ENCODE measurements at regions not wholly inside any gene's neighbourhood (a gene's known extent, or its start where the extent isn't known, plus 50 kb on each side); places are given as distances from the start of the nearest gene placed in this dataset.
"Not testable (repeated sequence)": the region's sequence is repeated elsewhere in the genome, so short reads cannot be mapped to it uniquely, and the experiment has no call there.

GRCh38 chr22:16361328-16361727 lies 231.3 kb downstream of the CCT8L2 start:
- H3K9ac ChIP-seq (ENCODE audit: control insufficient read depth, insufficient read depth, low read length); H3K27ac ChIP-seq (ENCODE audit: control insufficient read depth, insufficient read depth); H3K4me1 ChIP-seq (ENCODE audit: control insufficient read depth, insufficient read depth, low read length); in situ Hi-C loops (cut with MboI); H4K20me1 ChIP-seq (ENCODE audit: control insufficient read depth, insufficient read depth); DNase-seq (ENCODE audit: low read depth, low spot score); H3K79me2 ChIP-seq (ENCODE audit: control insufficient read depth, insufficient read depth, low read length); BruUV-seq (replicated peaks); H3K9me3 ChIP-seq (replicated peaks; ENCODE audit: control insufficient read depth, insufficient read depth, low read length); ATAC-seq; H3K27me3 ChIP-seq (replicated peaks in 1 of 2; ENCODE audit: control insufficient read depth in 2 of 2, insufficient read depth in 2 of 2, low read length in 1 of 2); H3K4me3 ChIP-seq; POLR2A ChIA-PET; H3K36me3 ChIP-seq (ENCODE audit: control insufficient read depth in 2 of 2, insufficient read depth in 2 of 2, low read length in 1 of 2); H3K4me2 ChIP-seq (ENCODE audit: control insufficient read depth, insufficient read depth); CTCF ChIA-PET; intact Hi-C loops (cut with micrococcal nuclease; ENCODE audit: unreplicated experiment); FAIRE-seq; SMC1A ChIA-PET (ENCODE audit: uncharacterized antibody, unreplicated experiment); RAD21 ChIA-PET (ENCODE audit: unreplicated experiment); H2AFZ ChIP-seq (ENCODE audit: control insufficient read depth, low read depth, low read length): not testable (repeated sequence)
- WGBS (ENCODE audit: insufficient coverage, insufficient replicate concordance, low lambda C conversion rate, missing lambda C conversion rate), result no CpG with 5 or more reads among the region's 8 CpGs

GRCh38 chr22:16352637-16353036 lies 240.0 kb downstream of the CCT8L2 start:
- H3K9ac ChIP-seq (ENCODE audit: control insufficient read depth, insufficient read depth, low read length); BruUV-seq (replicated peaks); POLR2A ChIA-PET; H3K27ac ChIP-seq (ENCODE audit: control insufficient read depth, insufficient read depth); H3K4me3 ChIP-seq; H4K20me1 ChIP-seq (ENCODE audit: control insufficient read depth, insufficient read depth); RAD21 ChIA-PET (ENCODE audit: unreplicated experiment); in situ Hi-C loops (cut with MboI); H3K27me3 ChIP-seq (replicated peaks in 1 of 2; ENCODE audit: control insufficient read depth in 2 of 2, insufficient read depth in 2 of 2, low read length in 1 of 2); H3K4me1 ChIP-seq (ENCODE audit: control insufficient read depth, insufficient read depth, low read length); DNase-seq (ENCODE audit: low read depth, low spot score); SMC1A ChIA-PET (ENCODE audit: uncharacterized antibody, unreplicated experiment); H3K4me2 ChIP-seq (ENCODE audit: control insufficient read depth, insufficient read depth); CTCF ChIA-PET; ATAC-seq; H3K36me3 ChIP-seq (ENCODE audit: control insufficient read depth in 2 of 2, insufficient read depth in 2 of 2, low read length in 1 of 2); H3K79me2 ChIP-seq (ENCODE audit: control insufficient read depth, insufficient read depth, low read length); H2AFZ ChIP-seq (ENCODE audit: control insufficient read depth, low read depth, low read length); FAIRE-seq; H3K9me3 ChIP-seq (replicated peaks; ENCODE audit: control insufficient read depth, insufficient read depth, low read length); intact Hi-C loops (cut with micrococcal nuclease; ENCODE audit: unreplicated experiment): not testable (repeated sequence)
- no CpG with 5 or more reads among the region's 8 CpGs for WGBS (ENCODE audit: insufficient coverage, insufficient replicate concordance, low lambda C conversion rate, missing lambda C conversion rate)

- CTCF ChIA-PET; intact Hi-C loops (cut with micrococcal nuclease; ENCODE audit: unreplicated experiment); SMC1A ChIA-PET (ENCODE audit: uncharacterized antibody, unreplicated experiment); H3K4me3 ChIP-seq; H2AFZ ChIP-seq (ENCODE audit: control insufficient read depth, low read depth, low read length); H3K27ac ChIP-seq (ENCODE audit: control insufficient read depth, insufficient read depth); BruUV-seq (replicated peaks); ATAC-seq; H3K9me3 ChIP-seq (replicated peaks; ENCODE audit: control insufficient read depth, insufficient read depth, low read length); in situ Hi-C loops (cut with MboI); H3K79me2 ChIP-seq (ENCODE audit: control insufficient read depth, insufficient read depth, low read length); H3K4me1 ChIP-seq (ENCODE audit: control insufficient read depth, insufficient read depth, low read length); POLR2A ChIA-PET; DNase-seq (ENCODE audit: low read depth, low spot score); H3K9ac ChIP-seq (ENCODE audit: control insufficient read depth, insufficient read depth, low read length); H4K20me1 ChIP-seq (ENCODE audit: control insufficient read depth, insufficient read depth); FAIRE-seq; RAD21 ChIA-PET (ENCODE audit: unreplicated experiment); H3K36me3 ChIP-seq (ENCODE audit: control insufficient read depth in 2 of 2, insufficient read depth in 2 of 2, low read length in 1 of 2); H3K27me3 ChIP-seq (replicated peaks in 1 of 2; ENCODE audit: control insufficient read depth in 2 of 2, insufficient read depth in 2 of 2, low read length in 1 of 2); H3K4me2 ChIP-seq (ENCODE audit: control insufficient read depth, insufficient read depth): not testable (repeated sequence)
- no CpG with 5 or more reads among the region's 7 CpGs for WGBS (ENCODE audit: insufficient coverage, insufficient replicate concordance, low lambda C conversion rate, missing lambda C conversion rate)
Measured at GRCh38 chr22:16347083-16347482, 245.5 kb downstream of the CCT8L2 start.

- CTCF ChIA-PET; POLR2A ChIA-PET; H3K27me3 ChIP-seq (replicated peaks in 1 of 2; ENCODE audit: control insufficient read depth in 2 of 2, insufficient read depth in 2 of 2, low read length in 1 of 2); H3K27ac ChIP-seq (ENCODE audit: control insufficient read depth, insufficient read depth); SMC1A ChIA-PET (ENCODE audit: uncharacterized antibody, unreplicated experiment); H3K9me3 ChIP-seq (replicated peaks; ENCODE audit: control insufficient read depth, insufficient read depth, low read length); FAIRE-seq; H4K20me1 ChIP-seq (ENCODE audit: control insufficient read depth, insufficient read depth); H3K4me1 ChIP-seq (ENCODE audit: control insufficient read depth, insufficient read depth, low read length); H2AFZ ChIP-seq (ENCODE audit: control insufficient read depth, low read depth, low read length); H3K9ac ChIP-seq (ENCODE audit: control insufficient read depth, insufficient read depth, low read length); RAD21 ChIA-PET (ENCODE audit: unreplicated experiment); H3K4me2 ChIP-seq (ENCODE audit: control insufficient read depth, insufficient read depth); DNase-seq (ENCODE audit: low read depth, low spot score); H3K79me2 ChIP-seq (ENCODE audit: control insufficient read depth, insufficient read depth, low read length); H3K4me3 ChIP-seq; BruUV-seq (replicated peaks); H3K36me3 ChIP-seq (ENCODE audit: control insufficient read depth in 2 of 2, insufficient read depth in 2 of 2, low read length in 1 of 2); ATAC-seq; in situ Hi-C loops (cut with MboI); intact Hi-C loops (cut with micrococcal nuclease; ENCODE audit: unreplicated experiment): not testable (repeated sequence)
- 48% methylated on average over 15 of the region's 15 CpGs for WGBS (ENCODE audit: insufficient coverage, insufficient replicate concordance, low lambda C conversion rate, missing lambda C conversion rate)
Measured at GRCh38 chr22:16315565-16315964, 277.0 kb downstream of the CCT8L2 start.

All from GM12878 (cell line).